ENCODE measurements at regions not wholly inside any gene's neighbourhood (a gene's known extent, or its start where the extent isn't known, plus 50 kb on each side); places are given as distances from the start of the nearest gene placed in this dataset.

DNA sequence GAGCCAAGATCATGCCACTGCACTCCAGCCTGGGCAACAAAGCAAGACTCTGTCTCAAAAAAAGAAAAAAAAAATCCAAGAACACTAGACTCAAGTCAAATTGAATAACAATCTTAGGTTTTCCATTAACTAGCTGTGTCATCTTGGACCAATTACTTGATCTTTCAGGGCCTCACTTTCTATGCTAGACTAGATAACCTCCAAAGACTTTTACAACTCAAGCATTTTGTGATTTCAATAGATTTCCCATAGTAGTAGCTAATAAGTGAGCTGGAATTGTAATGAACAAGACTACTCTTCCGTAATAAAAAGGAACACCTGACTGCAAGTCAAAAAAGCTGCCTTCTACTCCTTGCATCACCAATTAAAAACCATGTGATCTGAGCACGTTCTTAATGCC, 127.0 kb upstream of the SSTR1 start:
- no peaks in the 10 kb centered on the region for H3K9me2 ChIP-seq (ENCODE audit: insufficient read depth, low read length)

DNA sequence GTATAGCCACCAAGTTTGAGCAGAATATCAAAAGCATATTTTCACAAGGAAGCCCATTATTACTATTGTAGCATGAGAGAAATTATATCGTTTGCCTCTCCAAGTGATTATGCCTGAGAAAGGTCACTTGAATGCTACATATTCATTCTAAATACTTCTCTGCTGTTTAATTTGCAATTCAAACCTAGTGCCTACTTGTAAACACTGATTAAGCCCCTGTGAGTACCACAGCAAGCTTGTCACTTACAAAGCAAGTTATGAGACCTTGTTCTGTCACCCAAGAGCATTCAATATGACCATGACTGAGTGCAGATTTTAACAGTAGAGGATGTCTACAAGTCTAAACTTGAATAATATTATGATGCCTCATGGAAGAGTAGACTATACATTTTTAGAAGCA, 124.7 kb upstream of the SSTR1 start:
- Histone ChIP-seq H4K20me1 (ENCODE audit: insufficient read depth) (no peaks in the 10 kb centered on the region), H2AFZ (ENCODE audit: low read depth, low read length) (no peak overlapping the region), H3K27ac (ENCODE audit: low read length) (no peak overlapping the region), H3K27me3 (ENCODE audit: insufficient read depth, low read depth, low read length) (no peaks in the 10 kb centered on the region), H3K79me2 (replicated peaks; ENCODE audit: insufficient read depth, low read length) (no peaks in the 10 kb centered on the region), H3K9ac (ENCODE audit: low read length) (no peak overlapping the region), H3F3A (ENCODE audit: insufficient read depth, low read length, poor library complexity, severe bottlenecking) (no peaks in the 10 kb centered on the region), H3K9me2 (ENCODE audit: insufficient read depth, low read length) (no peaks in the 10 kb centered on the region), H3K9me3 (ENCODE audit: low read length) (no peaks in the 10 kb centered on the region), H3K4me2 (ENCODE audit: low read length) (no peak overlapping the region), H3K36me3 (ENCODE audit: insufficient read depth, low read length) (no peaks in the 10 kb centered on the region), H3K4me3 (ENCODE audit: low read length) (no peak overlapping the region)
- TF ChIP-seq, protein P1, sequence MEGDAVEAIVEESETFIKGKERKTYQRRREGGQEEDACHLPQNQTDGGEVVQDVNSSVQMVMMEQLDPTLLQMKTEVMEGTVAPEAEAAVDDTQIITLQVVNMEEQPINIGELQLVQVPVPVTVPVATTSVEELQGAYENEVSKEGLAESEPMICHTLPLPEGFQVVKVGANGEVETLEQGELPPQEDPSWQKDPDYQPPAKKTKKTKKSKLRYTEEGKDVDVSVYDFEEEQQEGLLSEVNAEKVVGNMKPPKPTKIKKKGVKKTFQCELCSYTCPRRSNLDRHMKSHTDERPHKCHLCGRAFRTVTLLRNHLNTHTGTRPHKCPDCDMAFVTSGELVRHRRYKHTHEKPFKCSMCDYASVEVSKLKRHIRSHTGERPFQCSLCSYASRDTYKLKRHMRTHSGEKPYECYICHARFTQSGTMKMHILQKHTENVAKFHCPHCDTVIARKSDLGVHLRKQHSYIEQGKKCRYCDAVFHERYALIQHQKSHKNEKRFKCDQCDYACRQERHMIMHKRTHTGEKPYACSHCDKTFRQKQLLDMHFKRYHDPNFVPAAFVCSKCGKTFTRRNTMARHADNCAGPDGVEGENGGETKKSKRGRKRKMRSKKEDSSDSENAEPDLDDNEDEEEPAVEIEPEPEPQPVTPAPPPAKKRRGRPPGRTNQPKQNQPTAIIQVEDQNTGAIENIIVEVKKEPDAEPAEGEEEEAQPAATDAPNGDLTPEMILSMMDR (IDR thresholded peaks at IDR 0.05; ENCODE audit: poor library complexity, severe bottlenecking), result no peak
- no peak for TF ChIP-seq EP300 (conservative IDR thresholded peaks at IDR 0.05; ENCODE audit: poor library complexity, severe bottlenecking)
- TF ChIP-seq EZH2 (IDR thresholded peaks at IDR 0.05; ENCODE audit: borderline replicate concordance, insufficient read depth, low read length, poor library complexity, severe bottlenecking), result no peak
- no peak for TF ChIP-seq POLR2AphosphoS5 (IDR thresholded peaks at IDR 0.05)
- no peak for TF ChIP-seq SMC3 (conservative IDR thresholded peaks at IDR 0.05; ENCODE audit: poor library complexity)
- TF ChIP-seq TAF1 (IDR thresholded peaks at IDR 0.05; ENCODE audit: low read depth), result no peak
- TF ChIP-seq MXI1 (conservative IDR thresholded peaks at IDR 0.05; ENCODE audit: poor library complexity, severe bottlenecking), result no peak
- no peak for TF ChIP-seq RAD21 (conservative IDR thresholded peaks at IDR 0.05)

More for the DNA sequence above, 127.0 kb upstream of the SSTR1 start:
- TF ChIP-seq TAF1 (IDR thresholded peaks at IDR 0.05; ENCODE audit: low read depth), result no peak
- TF ChIP-seq EP300 (conservative IDR thresholded peaks at IDR 0.05; ENCODE audit: poor library complexity, severe bottlenecking), result no peak
- no peak for TF ChIP-seq RAD21 (conservative IDR thresholded peaks at IDR 0.05)
- TF ChIP-seq POLR2AphosphoS5 (IDR thresholded peaks at IDR 0.05), result no peak
- TF ChIP-seq MXI1 (conservative IDR thresholded peaks at IDR 0.05; ENCODE audit: poor library complexity, severe bottlenecking), result no peak
- TF ChIP-seq EZH2 (IDR thresholded peaks at IDR 0.05; ENCODE audit: borderline replicate concordance, insufficient read depth, low read length, poor library complexity, severe bottlenecking), result no peak
- TF ChIP-seq, protein P2, sequence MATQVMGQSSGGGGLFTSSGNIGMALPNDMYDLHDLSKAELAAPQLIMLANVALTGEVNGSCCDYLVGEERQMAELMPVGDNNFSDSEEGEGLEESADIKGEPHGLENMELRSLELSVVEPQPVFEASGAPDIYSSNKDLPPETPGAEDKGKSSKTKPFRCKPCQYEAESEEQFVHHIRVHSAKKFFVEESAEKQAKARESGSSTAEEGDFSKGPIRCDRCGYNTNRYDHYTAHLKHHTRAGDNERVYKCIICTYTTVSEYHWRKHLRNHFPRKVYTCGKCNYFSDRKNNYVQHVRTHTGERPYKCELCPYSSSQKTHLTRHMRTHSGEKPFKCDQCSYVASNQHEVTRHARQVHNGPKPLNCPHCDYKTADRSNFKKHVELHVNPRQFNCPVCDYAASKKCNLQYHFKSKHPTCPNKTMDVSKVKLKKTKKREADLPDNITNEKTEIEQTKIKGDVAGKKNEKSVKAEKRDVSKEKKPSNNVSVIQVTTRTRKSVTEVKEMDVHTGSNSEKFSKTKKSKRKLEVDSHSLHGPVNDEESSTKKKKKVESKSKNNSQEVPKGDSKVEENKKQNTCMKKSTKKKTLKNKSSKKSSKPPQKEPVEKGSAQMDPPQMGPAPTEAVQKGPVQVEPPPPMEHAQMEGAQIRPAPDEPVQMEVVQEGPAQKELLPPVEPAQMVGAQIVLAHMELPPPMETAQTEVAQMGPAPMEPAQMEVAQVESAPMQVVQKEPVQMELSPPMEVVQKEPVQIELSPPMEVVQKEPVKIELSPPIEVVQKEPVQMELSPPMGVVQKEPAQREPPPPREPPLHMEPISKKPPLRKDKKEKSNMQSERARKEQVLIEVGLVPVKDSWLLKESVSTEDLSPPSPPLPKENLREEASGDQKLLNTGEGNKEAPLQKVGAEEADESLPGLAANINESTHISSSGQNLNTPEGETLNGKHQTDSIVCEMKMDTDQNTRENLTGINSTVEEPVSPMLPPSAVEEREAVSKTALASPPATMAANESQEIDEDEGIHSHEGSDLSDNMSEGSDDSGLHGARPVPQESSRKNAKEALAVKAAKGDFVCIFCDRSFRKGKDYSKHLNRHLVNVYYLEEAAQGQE (IDR thresholded peaks at IDR 0.05; ENCODE audit: borderline replicate concordance), result no peak
- TF ChIP-seq, protein P1 (IDR thresholded peaks at IDR 0.05; ENCODE audit: poor library complexity, severe bottlenecking), result no peak
- TF ChIP-seq SMC3 (conservative IDR thresholded peaks at IDR 0.05; ENCODE audit: poor library complexity), result no peak
- Histone ChIP-seq H3K4me3 (ENCODE audit: low read length) (no peak overlapping the region), H3K79me2 (replicated peaks; ENCODE audit: insufficient read depth, low read length) (no peaks in the 10 kb centered on the region), H4K20me1 (ENCODE audit: insufficient read depth) (no peaks in the 10 kb centered on the region), H3K27ac (ENCODE audit: low read length) (no peak overlapping the region), H3K27me3 (ENCODE audit: insufficient read depth, low read depth, low read length) (no peaks in the 10 kb centered on the region), H3K36me3 (ENCODE audit: insufficient read depth, low read length) (no peaks in the 10 kb centered on the region), H3K4me2 (ENCODE audit: low read length) (no peak overlapping the region), H3K9me3 (ENCODE audit: low read length) (no peaks in the 10 kb centered on the region), H3F3A (ENCODE audit: insufficient read depth, low read length, poor library complexity, severe bottlenecking) (no peaks in the 10 kb centered on the region), H3K9ac (ENCODE audit: low read length) (no peak overlapping the region), H2AFZ (ENCODE audit: low read depth, low read length) (no peak overlapping the region)

Measured in neural cell (in vitro differentiated cells).